ENCODE measurements at regions not wholly inside any gene's neighbourhood (a gene's known extent, or its start where the extent isn't known, plus 50 kb on each side); places are given as distances from the start of the nearest gene placed in this dataset.
"Not testable (repeated sequence)": the region's sequence is repeated elsewhere in the genome, so short reads cannot be mapped to it uniquely, and the experiment has no call there.

DNA sequence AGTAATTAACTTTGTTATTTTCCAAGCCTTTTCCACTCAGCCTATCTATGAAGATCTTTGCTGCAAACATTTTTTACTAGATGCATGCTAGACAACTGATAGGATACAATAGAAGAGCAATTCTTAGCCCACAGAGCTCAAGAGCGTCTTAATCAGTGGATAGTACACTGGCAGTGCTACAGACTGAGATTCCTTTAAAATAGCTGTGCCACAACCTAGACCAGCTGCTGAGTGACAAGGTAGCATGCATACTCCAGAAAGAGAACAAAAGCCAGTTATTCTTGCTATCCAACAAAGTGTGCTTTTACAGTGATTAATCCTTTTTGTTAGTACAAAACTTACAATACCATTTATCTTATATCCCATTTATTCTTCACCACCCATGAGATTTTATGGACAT, 507.9 kb upstream of the SYT4 start:
- ATAC-seq (no peak), DNase-seq (no peak)
- H3K9me3 Mint-ChIP-seq = no peaks in the 10 kb centered on the region
- intact Hi-C loops (cut with micrococcal nuclease) = no loop called here
- ChIA-PET CTCF (no interaction called here), POLR2A (no interaction called here)
- no peaks in the 10 kb centered on the region for H3K27me3 Mint-ChIP-seq
- no peaks in the 10 kb centered on the region for H3K36me3 Mint-ChIP-seq (ENCODE audit: low read depth)
- no peak overlapping the region for H3K27ac Mint-ChIP-seq
- H3K4me3 Mint-ChIP-seq = no peak overlapping the region
- TF ChIP-seq, protein P1, sequence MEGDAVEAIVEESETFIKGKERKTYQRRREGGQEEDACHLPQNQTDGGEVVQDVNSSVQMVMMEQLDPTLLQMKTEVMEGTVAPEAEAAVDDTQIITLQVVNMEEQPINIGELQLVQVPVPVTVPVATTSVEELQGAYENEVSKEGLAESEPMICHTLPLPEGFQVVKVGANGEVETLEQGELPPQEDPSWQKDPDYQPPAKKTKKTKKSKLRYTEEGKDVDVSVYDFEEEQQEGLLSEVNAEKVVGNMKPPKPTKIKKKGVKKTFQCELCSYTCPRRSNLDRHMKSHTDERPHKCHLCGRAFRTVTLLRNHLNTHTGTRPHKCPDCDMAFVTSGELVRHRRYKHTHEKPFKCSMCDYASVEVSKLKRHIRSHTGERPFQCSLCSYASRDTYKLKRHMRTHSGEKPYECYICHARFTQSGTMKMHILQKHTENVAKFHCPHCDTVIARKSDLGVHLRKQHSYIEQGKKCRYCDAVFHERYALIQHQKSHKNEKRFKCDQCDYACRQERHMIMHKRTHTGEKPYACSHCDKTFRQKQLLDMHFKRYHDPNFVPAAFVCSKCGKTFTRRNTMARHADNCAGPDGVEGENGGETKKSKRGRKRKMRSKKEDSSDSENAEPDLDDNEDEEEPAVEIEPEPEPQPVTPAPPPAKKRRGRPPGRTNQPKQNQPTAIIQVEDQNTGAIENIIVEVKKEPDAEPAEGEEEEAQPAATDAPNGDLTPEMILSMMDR (IDR thresholded peaks at IDR 0.05) = no peak
- H3K4me1 Mint-ChIP-seq (ENCODE audit: low read depth) = no peaks in the 10 kb centered on the region

DNA sequence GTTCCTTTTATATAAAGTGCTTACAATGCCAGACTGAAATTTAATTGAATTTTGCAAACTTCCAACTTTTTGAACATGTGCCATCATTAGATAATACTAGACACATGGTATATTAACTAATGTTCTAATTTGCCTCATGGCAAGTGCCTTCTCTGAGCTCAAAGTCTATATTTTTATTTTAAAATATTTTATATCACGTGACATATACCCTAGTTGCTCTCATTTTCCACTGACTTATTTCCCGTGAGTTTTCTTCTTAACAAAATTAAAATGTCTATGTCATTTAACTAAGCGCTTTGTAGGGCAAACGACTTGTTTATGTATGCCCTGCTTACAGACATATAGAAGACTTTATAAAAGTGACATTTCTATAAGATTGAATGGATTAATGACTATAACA, 509.6 kb upstream of the SYT4 start:
- POLR2A ChIA-PET = no interaction called here
- no peaks in the 10 kb centered on the region for H3K36me3 Mint-ChIP-seq (ENCODE audit: low read depth)
- intact Hi-C loops (cut with micrococcal nuclease) = no loop called here
- TF ChIP-seq, protein P1 (IDR thresholded peaks at IDR 0.05) = no peak
- H3K4me1 Mint-ChIP-seq (ENCODE audit: low read depth) = no peaks in the 10 kb centered on the region
- no peak for ATAC-seq
- H3K27ac Mint-ChIP-seq = no peak overlapping the region
- CTCF ChIA-PET = no interaction called here
- no peak overlapping the region for H3K4me3 Mint-ChIP-seq
- H3K9me3 Mint-ChIP-seq = peaks cover 3% of the 10 kb centered on the region
- DNase-seq = no peak
- H3K27me3 Mint-ChIP-seq = no peaks in the 10 kb centered on the region

DNA sequence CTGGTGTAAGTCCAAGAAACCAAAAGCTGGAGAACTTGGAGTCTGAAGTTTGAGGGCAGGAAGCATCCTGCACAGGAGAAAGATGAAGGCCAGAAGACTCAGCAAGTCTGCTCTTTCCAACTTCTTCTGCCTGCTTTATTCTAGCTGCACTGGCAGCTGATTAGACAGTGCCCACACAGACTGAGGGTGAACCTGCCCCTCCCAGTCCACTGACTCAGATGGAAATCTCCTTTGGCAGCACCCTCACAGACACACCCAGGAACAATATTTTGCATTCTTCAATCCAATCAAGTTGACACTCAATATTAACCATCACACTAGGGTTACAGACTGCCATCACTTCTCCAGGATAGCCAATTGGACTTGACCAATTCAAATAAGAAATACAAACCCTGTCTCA, 510.4 kb upstream of the SYT4 start:
- DNase-seq; H3K27me3 Mint-ChIP-seq; ATAC-seq; H3K36me3 Mint-ChIP-seq (ENCODE audit: low read depth); H3K27ac Mint-ChIP-seq; H3K9me3 Mint-ChIP-seq; H3K4me1 Mint-ChIP-seq (ENCODE audit: low read depth); POLR2A ChIA-PET; CTCF ChIA-PET; intact Hi-C loops (cut with micrococcal nuclease); H3K4me3 Mint-ChIP-seq: not testable (repeated sequence)

DNA sequence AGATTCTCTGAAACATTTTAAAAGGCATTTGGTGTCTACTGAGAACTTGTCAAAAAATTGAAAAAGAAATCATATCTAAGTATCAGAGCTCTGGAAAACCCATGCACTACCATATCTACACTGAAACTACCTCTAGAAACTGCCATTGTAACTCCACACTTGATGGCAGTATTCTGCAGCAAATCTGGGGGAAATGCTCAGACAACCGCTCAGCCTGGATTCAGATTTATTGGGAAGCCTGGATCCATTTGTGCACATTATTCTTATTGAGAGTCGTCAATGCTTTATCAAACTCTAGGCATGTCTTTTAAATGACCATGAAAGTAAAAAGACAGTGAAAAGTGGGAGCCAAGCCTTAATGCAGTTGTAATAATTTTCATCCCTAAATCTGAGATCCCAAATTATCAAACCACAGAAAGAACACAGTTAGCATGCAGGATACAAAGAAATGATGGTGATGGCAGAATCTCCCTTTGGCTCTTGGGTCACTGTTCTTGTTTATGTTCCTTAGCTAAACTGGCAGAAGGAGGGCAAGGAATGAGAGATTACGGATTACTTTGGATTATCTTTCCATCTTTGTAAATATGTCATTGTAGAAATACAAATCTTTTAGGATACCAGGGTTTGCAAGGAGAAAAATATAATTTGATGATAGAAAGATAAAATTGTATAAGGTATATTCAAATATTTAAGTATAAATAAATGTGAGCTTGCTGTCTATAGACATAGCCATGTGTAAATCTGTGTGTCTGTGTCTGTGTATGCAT, 512.1 kb upstream of the SYT4 start:
- no peak for DNase-seq
- Mint-ChIP-seq H3K4me1 (ENCODE audit: low read depth) (no peaks in the 10 kb centered on the region), H3K4me3 (no peak overlapping the region), H3K36me3 (ENCODE audit: low read depth) (no peaks in the 10 kb centered on the region), H3K27ac (no peak overlapping the region), H3K27me3 (no peaks in the 10 kb centered on the region), H3K9me3 (peaks cover 3% of the 10 kb centered on the region)
- ChIA-PET CTCF (interaction anchor here (1.0 kb wide), 1 partner anchor 14 kb away, joined by 4 read pairs; no protein-coding TSS in a partner anchor), POLR2A (no interaction called here)
- intact Hi-C loops (cut with micrococcal nuclease) = no loop called here
- TF ChIP-seq, protein P1 (IDR thresholded peaks at IDR 0.05) = no peak
- no peak for ATAC-seq

DNA sequence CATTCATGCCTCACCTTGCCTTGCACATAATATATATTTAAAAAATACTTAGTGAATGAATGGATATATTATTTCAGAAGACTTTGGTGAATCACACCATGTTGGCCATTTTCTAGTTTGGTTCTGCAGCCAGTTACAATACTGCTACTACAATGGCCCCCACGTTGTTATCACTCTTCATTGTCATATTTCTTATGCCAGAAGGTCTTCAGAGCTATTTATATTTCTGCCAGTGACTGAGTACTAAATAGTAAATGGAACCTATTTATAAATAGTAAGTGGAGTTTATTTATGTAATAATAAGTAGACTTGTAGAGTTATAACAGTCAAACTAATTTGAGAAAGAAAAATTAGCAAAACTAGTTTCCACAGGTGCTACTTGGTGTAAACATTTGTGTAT, 516.6 kb upstream of the SYT4 start:
- CTCF ChIA-PET = no interaction called here

More for the DNA sequence above, 516.6 kb upstream of the SYT4 start:
- POLR2A ChIA-PET = no interaction called here
- ATAC-seq (no peak), DNase-seq (no peak)
- Mint-ChIP-seq H3K9me3 (peaks cover 3% of the 10 kb centered on the region), H3K4me1 (ENCODE audit: low read depth) (no peaks in the 10 kb centered on the region), H3K27ac (no peak overlapping the region), H3K36me3 (ENCODE audit: low read depth) (no peaks in the 10 kb centered on the region), H3K27me3 (no peaks in the 10 kb centered on the region), H3K4me3 (no peak overlapping the region)
- intact Hi-C loops (cut with micrococcal nuclease) = no loop called here
- TF ChIP-seq, protein P1 (IDR thresholded peaks at IDR 0.05) = no peak

Data from activated CD8-positive, alpha-beta T cell treated with anti-CD3 and anti-CD28 coated beads for 36 hours (primary cell).